CD14-positive monocyte (primary cell): ENCODE measurements at regions not wholly inside any gene's neighbourhood (a gene's known extent, or its start where the extent isn't known, plus 50 kb on each side); places are given as distances from the start of the nearest gene placed in this dataset.

Experiments used
- DNase-seq, 3 donors: peaks; one replicate each; pipeline ENCODE4 v3.0.0-alpha.2; 2011 to 2022
- H2AFZ ChIP-seq: 2 replicates; pipeline ENCODE4 v1.6.0; 2012; ENCODE audit warnings: mild to moderate bottlenecking, low read depth, low read length, inconsistent platforms; ENCODE audit not compliant: insufficient read depth, poor library complexity, severe bottlenecking
- H3K27ac ChIP-seq, 2 donors: 1 replicate in 1 of 2; 2 replicates in 1 of 2; pipeline ENCODE4 v1.5.1; 2012 to 2013; ENCODE audit warnings: low read length in 2 of 2, control low read depth in 1 of 2, inconsistent platforms in 1 of 2, low read depth in 1 of 2, mild to moderate bottlenecking in 1 of 2
- H3K27me3 ChIP-seq, 2 donors: one replicate each; pipeline versions ENCODE4 v1.6.0 to v1.6.1; 2011 to 2013; ENCODE audit warnings: low read length in 2 of 2; ENCODE audit not compliant: control insufficient read depth in 2 of 2, insufficient read depth in 2 of 2
- H3K36me3 ChIP-seq, 2 donors: replicated peaks in 1 of 2; 1 replicate in 1 of 2; 2 replicates in 1 of 2; pipeline versions ENCODE4 v1.5.1 to v1.6.1; 2012 to 2013; ENCODE audit warnings: low read length in 2 of 2, control low read depth in 1 of 2, inconsistent platforms in 1 of 2, mild to moderate bottlenecking in 1 of 2; ENCODE audit not compliant: insufficient read depth in 2 of 2, control insufficient read depth in 1 of 2
- H3K4me1 ChIP-seq, 2 donors: 1 replicate in 1 of 2; 2 replicates in 1 of 2; pipeline versions ENCODE4 v1.5.1 to v1.6.1; 2012 to 2013; ENCODE audit warnings: low read length in 2 of 2, control low read depth in 1 of 2, inconsistent platforms in 1 of 2, mild to moderate bottlenecking in 1 of 2, moderate library complexity in 1 of 2; ENCODE audit not compliant: insufficient read depth in 2 of 2, control insufficient read depth in 1 of 2
- H3K4me2 ChIP-seq: replicated peaks from 2 replicates; pipeline ENCODE3; 2012; ENCODE audit warnings: low read length, moderate library complexity, mild to moderate bottlenecking; ENCODE audit not compliant: poor library complexity, severe bottlenecking; ENCODE audit errors: extremely low read depth
- H3K4me3 ChIP-seq, 3 experiments: fragments of 200-600 bp in 1 of 3; sonication (generic) in 1 of 3; replicated peaks in 1 of 3; 1 replicate in 2 of 3; 2 replicates in 1 of 3; pipeline ENCODE4 v1.5.1; 2011 to 2013; ENCODE audit warnings: low read length in 3 of 3, mild to moderate bottlenecking in 3 of 3, control low read depth in 2 of 3, low read depth in 2 of 3, inconsistent platforms in 1 of 3, moderate library complexity in 1 of 3
- H3K79me2 ChIP-seq: 2 replicates; pipeline ENCODE4 v1.6.0; 2012; ENCODE audit warnings: mild to moderate bottlenecking, control low read depth, inconsistent platforms, low read length, moderate library complexity; ENCODE audit not compliant: insufficient read depth
- H3K9ac ChIP-seq: 2 replicates; pipeline ENCODE4 v1.6.0; 2017; ENCODE audit warnings: low read length, mild to moderate bottlenecking; ENCODE audit not compliant: insufficient read depth, poor library complexity, severe bottlenecking
- H3K9me3 ChIP-seq, 2 donors: replicated peaks in 1 of 2; 1 replicate in 1 of 2; 2 replicates in 1 of 2; pipeline versions ENCODE4 v1.5.1 to v1.6.1; 2012 to 2013; ENCODE audit warnings: low read length in 2 of 2, control low read depth in 1 of 2; ENCODE audit not compliant: control insufficient read depth in 1 of 2, insufficient read depth in 1 of 2
- H4K20me1 ChIP-seq: 2 replicates; pipeline ENCODE4 v1.6.0; 2012; ENCODE audit warnings: mild to moderate bottlenecking, low read length, control low read depth, moderate library complexity; ENCODE audit not compliant: insufficient read depth
- H3K27ac Mint-ChIP-seq, 7 donors: one replicate each; pipeline ENCODE4 v1.8.0; 2020; ENCODE audit warnings: mild to moderate bottlenecking in 7 of 7, mixed read lengths in 7 of 7, moderate library complexity in 6 of 7, inconsistent platforms in 2 of 7
- H3K27me3 Mint-ChIP-seq, 3 donors: one replicate each; pipeline ENCODE4 v1.8.0; 2021 to 2022; ENCODE audit warnings: low read depth in 3 of 3, mild to moderate bottlenecking in 3 of 3, mixed read lengths in 3 of 3, moderate library complexity in 3 of 3, inconsistent platforms in 1 of 3
- H3K36me3 Mint-ChIP-seq, 2 donors: one replicate each; pipeline ENCODE4 v1.8.0; 2020; ENCODE audit warnings: mixed read lengths in 2 of 2, inconsistent platforms in 1 of 2, mild to moderate bottlenecking in 1 of 2
- H3K4me1 Mint-ChIP-seq: one replicate; pipeline ENCODE4 v1.8.0; 2020; ENCODE audit warnings: mild to moderate bottlenecking, mixed read lengths
- H3K4me3 Mint-ChIP-seq, 2 donors: one replicate each; pipeline ENCODE4 v1.8.0; 2020; ENCODE audit warnings: mild to moderate bottlenecking in 2 of 2, mixed read lengths in 2 of 2, moderate library complexity in 1 of 2
- H3K9me3 Mint-ChIP-seq, 7 donors: one replicate each; pipeline ENCODE4 v1.8.0; 2020 to 2022; ENCODE audit warnings: mixed read lengths in 7 of 7, mild to moderate bottlenecking in 6 of 7, moderate library complexity in 6 of 7, inconsistent platforms in 2 of 7
- CTCF ChIP-seq: fragments of 200-600 bp; IDR thresholded peaks from one replicate; pipeline ENCODE4 v1.8.0; 2022; ENCODE audit warnings: antibody characterized with exemption, mild to moderate bottlenecking
- WGBS: methylation state at CpG from one replicate; pipeline ENCODE4 v1.1.5; 2013; ENCODE audit warnings: missing lambda C conversion rate; ENCODE audit not compliant: insufficient coverage; 5-methylcytosine and 5-hydroxymethylcytosine counted together
- intact Hi-C, 2 donors: fragments of 100-400 bp; cut with micrococcal nuclease; formaldehyde crosslinking; loops; one replicate each; pipeline versions ENCODE4 v1.15.0 to v1.15.1; 2023

- TF ChIP-seq CTCF, result no peak
- no CpG with 5 or more reads among the region's 3 CpGs for WGBS
- Mint-ChIP-seq H3K4me1 (no peaks in the 10 kb centered on the region), H3K4me3 (no peak overlapping the region), H3K36me3 (no peaks in the 10 kb centered on the region), H3K27ac (no peak overlapping the region), H3K9me3 (peaks cover 0 to 3% (median 0%) of the 10 kb centered on the region in 7 donors), H3K27me3 (peaks cover 0 to 2% (median 0%) of the 10 kb centered on the region in 3 donors)
- Histone ChIP-seq H3K9me3 (no peaks in the 10 kb centered on the region), H3K79me2 (no peaks in the 10 kb centered on the region), H4K20me1 (no peaks in the 10 kb centered on the region), H2AFZ (no peak overlapping the region), H3K27me3 (no peaks in the 10 kb centered on the region), H3K27ac (no peak overlapping the region), H3K4me1 (no peaks in the 10 kb centered on the region), H3K9ac (no peak overlapping the region), H3K36me3 (no peaks in the 10 kb centered on the region), H3K4me2 (no peak overlapping the region), H3K4me3 (no peak overlapping the region)
- no peak for DNase-seq
- intact Hi-C loops, result no loop called here
These were observed 251.2 kb upstream of the VEPH1 start for GRCh38 chr3:157754451-157754850.

- no peak overlapping the region for H3K4me3 ChIP-seq
- Mint-ChIP-seq H3K27ac (no peak overlapping the region), H3K4me3 (no peak overlapping the region), H3K4me1 (no peaks in the 10 kb centered on the region), H3K9me3 (peaks cover 0 to 4% (median 3%) of the 10 kb centered on the region in 7 donors), H3K27me3 (peaks cover 0 to 3% (median 0%) of the 10 kb centered on the region in 3 donors), H3K36me3 (no peaks in the 10 kb centered on the region)
- no peak overlapping the region for H3K4me2 ChIP-seq
- no peaks in the 10 kb centered on the region for H3K36me3 ChIP-seq
- H3K9me3 ChIP-seq, result no peaks in the 10 kb centered on the region
- WGBS, result no CpG with 5 or more reads among the region's 3 CpGs
- H4K20me1 ChIP-seq, result no peaks in the 10 kb centered on the region
- no peak overlapping the region for H3K27ac ChIP-seq
- H3K9ac ChIP-seq, result no peak overlapping the region
- intact Hi-C loops, result no loop called here
- H2AFZ ChIP-seq, result no peak overlapping the region
- TF ChIP-seq CTCF, result no peak
- H3K4me1 ChIP-seq, result no peaks in the 10 kb centered on the region
- H3K79me2 ChIP-seq, result no peaks in the 10 kb centered on the region
- no peaks in the 10 kb centered on the region for H3K27me3 ChIP-seq
- DNase-seq, result no peak
These were observed 250.5 kb upstream of the VEPH1 start for GRCh38 chr3:157753787-157754136.
